ENCODE measurements at regions not wholly inside any gene's neighbourhood (a gene's known extent, or its start where the extent isn't known, plus 50 kb on each side); places are given as distances from the start of the nearest gene placed in this dataset.

- no peak overlapping the region for H3K4me2 ChIP-seq (ENCODE audit: low read length)
- H3K79me2 ChIP-seq (replicated peaks; ENCODE audit: insufficient read depth, low read length) = no peaks in the 10 kb centered on the region
- no peak overlapping the region for H3K9ac ChIP-seq (ENCODE audit: low read length)
- H3F3A ChIP-seq (ENCODE audit: insufficient read depth, low read length, poor library complexity, severe bottlenecking) = no peaks in the 10 kb centered on the region
- no peak overlapping the region for H2AFZ ChIP-seq (ENCODE audit: low read depth, low read length)
- no peaks in the 10 kb centered on the region for H3K36me3 ChIP-seq (ENCODE audit: insufficient read depth, low read length)
- no peaks in the 10 kb centered on the region for H3K27me3 ChIP-seq (ENCODE audit: insufficient read depth, low read depth, low read length)
- H3K4me3 ChIP-seq (ENCODE audit: low read length) = no peak overlapping the region
- no peaks in the 10 kb centered on the region for H3K9me2 ChIP-seq (ENCODE audit: insufficient read depth, low read length)
- TF ChIP-seq POLR2AphosphoS5 (IDR thresholded peaks at IDR 0.05) = no peak
- no peaks in the 10 kb centered on the region for H4K20me1 ChIP-seq (ENCODE audit: insufficient read depth)
- no peak overlapping the region for H3K27ac ChIP-seq (ENCODE audit: low read length)
- H3K9me3 ChIP-seq (ENCODE audit: low read length) = no peaks in the 10 kb centered on the region
Measured at GRCh38 chr10:128766915-128767314, 640.7 kb upstream of the MKI67 start.

GRCh38 chr10:128774979-128775378, 648.8 kb upstream of the MKI67 start:
- H3K9me3 ChIP-seq (ENCODE audit: low read length) = no peaks in the 10 kb centered on the region
- no peak for TF ChIP-seq POLR2AphosphoS5 (IDR thresholded peaks at IDR 0.05)
- no peaks in the 10 kb centered on the region for H4K20me1 ChIP-seq (ENCODE audit: insufficient read depth)
- no peaks in the 10 kb centered on the region for H3K9me2 ChIP-seq (ENCODE audit: insufficient read depth, low read length)
- no peaks in the 10 kb centered on the region for H3K27me3 ChIP-seq (ENCODE audit: insufficient read depth, low read depth, low read length)
- H3K4me3 ChIP-seq (ENCODE audit: low read length) = no peak overlapping the region
- H3F3A ChIP-seq (ENCODE audit: insufficient read depth, low read length, poor library complexity, severe bottlenecking) = no peaks in the 10 kb centered on the region
- H2AFZ ChIP-seq (ENCODE audit: low read depth, low read length) = no peak overlapping the region
- no peak overlapping the region for H3K9ac ChIP-seq (ENCODE audit: low read length)
- H3K36me3 ChIP-seq (ENCODE audit: insufficient read depth, low read length) = no peaks in the 10 kb centered on the region
- no peaks in the 10 kb centered on the region for H3K79me2 ChIP-seq (replicated peaks; ENCODE audit: insufficient read depth, low read length)
- no peak overlapping the region for H3K4me2 ChIP-seq (ENCODE audit: low read length)
- no peak overlapping the region for H3K27ac ChIP-seq (ENCODE audit: low read length)

- no peaks in the 10 kb centered on the region for H3K36me3 ChIP-seq (ENCODE audit: insufficient read depth, low read length)
- no peak overlapping the region for H2AFZ ChIP-seq (ENCODE audit: low read depth, low read length)
- no peak overlapping the region for H3K27ac ChIP-seq (ENCODE audit: low read length)
- H3F3A ChIP-seq (ENCODE audit: insufficient read depth, low read length, poor library complexity, severe bottlenecking) = no peaks in the 10 kb centered on the region
- no peak overlapping the region for H3K4me3 ChIP-seq (ENCODE audit: low read length)
- no peaks in the 10 kb centered on the region for H3K9me2 ChIP-seq (ENCODE audit: insufficient read depth, low read length)
- no peaks in the 10 kb centered on the region for H3K27me3 ChIP-seq (ENCODE audit: insufficient read depth, low read depth, low read length)
- H4K20me1 ChIP-seq (ENCODE audit: insufficient read depth) = no peaks in the 10 kb centered on the region
- TF ChIP-seq REST (IDR thresholded peaks at IDR 0.05; ENCODE audit: borderline replicate concordance) (no peak), POLR2AphosphoS5 (IDR thresholded peaks at IDR 0.05) (no peak), EP300 (conservative IDR thresholded peaks at IDR 0.05; ENCODE audit: poor library complexity, severe bottlenecking) (no peak), CTCF (IDR thresholded peaks at IDR 0.05; ENCODE audit: poor library complexity, severe bottlenecking) (no peak), MXI1 (conservative IDR thresholded peaks at IDR 0.05; ENCODE audit: poor library complexity, severe bottlenecking) (no peak), EZH2 (IDR thresholded peaks at IDR 0.05; ENCODE audit: borderline replicate concordance, insufficient read depth, low read length, poor library complexity, severe bottlenecking) (no peak), RAD21 (conservative IDR thresholded peaks at IDR 0.05) (no peak), SMC3 (conservative IDR thresholded peaks at IDR 0.05; ENCODE audit: poor library complexity) (no peak), TAF1 (IDR thresholded peaks at IDR 0.05; ENCODE audit: low read depth) (no peak)
- no peak overlapping the region for H3K4me2 ChIP-seq (ENCODE audit: low read length)
- H3K9me3 ChIP-seq (ENCODE audit: low read length) = no peaks in the 10 kb centered on the region
- H3K79me2 ChIP-seq (replicated peaks; ENCODE audit: insufficient read depth, low read length) = no peaks in the 10 kb centered on the region
- H3K9ac ChIP-seq (ENCODE audit: low read length) = no peak overlapping the region
Measured at GRCh38 chr10:128775743-128776142, 649.5 kb upstream of the MKI67 start.
